Gastrocnemius medialis (tissue), 4 donors: ENCODE measurements at regions not wholly inside any gene's neighbourhood (a gene's known extent, or its start where the extent isn't known, plus 50 kb on each side); places are given as distances from the start of the nearest gene placed in this dataset.

Experiments
- ATAC-seq, 2 donors: fragments of 150-250 bp; one replicate each; pipeline ENCODE4 v1.9.1; 2016
- DNase-seq, 2 donors: peaks; one replicate each; pipeline ENCODE4 v3.0.0-alpha.2; 2019
- H3K27ac ChIP-seq, 4 donors: fragments of 200-600 bp; sonication (generic); 1 replicate in 1 of 4; 2 replicates in 3 of 4; pipeline ENCODE4 v1.5.1; 2016 to 2018; ENCODE audit warnings: mild to moderate bottlenecking in 2 of 4, moderate library complexity in 1 of 4
- H3K27me3 ChIP-seq, 3 donors: fragments of 200-600 bp; sonication (generic) in 2 of 3; 1 replicate in 1 of 3; 2 replicates in 2 of 3; pipeline versions ENCODE4 v1.5.1 to v1.6.0; 2016 to 2019; ENCODE audit warnings: mild to moderate bottlenecking in 1 of 3, moderate library complexity in 1 of 3
- H3K36me3 ChIP-seq, 2 donors: fragments of 200-600 bp; sonication (generic) in 1 of 2; one replicate each; pipeline ENCODE4 v1.5.1; 2017 to 2018
- H3K4me1 ChIP-seq, 2 donors: fragments of 200-600 bp; sonication (generic) in 1 of 2; one replicate each; pipeline ENCODE4 v1.5.1; 2016 to 2017; ENCODE audit warnings: mild to moderate bottlenecking in 2 of 2
- H3K4me3 ChIP-seq, 4 donors: fragments of 200-600 bp; sonication (generic) in 3 of 4; 1 replicate in 1 of 4; 2 replicates in 3 of 4; pipeline ENCODE4 v1.5.1; 2016 to 2019; ENCODE audit warnings: mild to moderate bottlenecking in 2 of 4
- H3K9me3 ChIP-seq, 3 donors: fragments of 200-600 bp; sonication (generic) in 2 of 3; 1 replicate in 1 of 3; 2 replicates in 2 of 3; pipeline ENCODE4 v1.5.1; 2016 to 2019
- CTCF ChIP-seq, 5 experiments: fragments of 450-650 bp in 3 of 5; fragments of 200-600 bp in 2 of 5; sonication (generic) in 2 of 5; IDR thresholded peaks in 4 of 5; conservative IDR thresholded peaks in 1 of 5; 1 replicate in 4 of 5; 2 replicates in 1 of 5; pipeline ENCODE4 v1.5.1; 2016 to 2019; ENCODE audit warnings: antibody characterized with exemption in 5 of 5, mild to moderate bottlenecking in 3 of 5, moderate library complexity in 3 of 5
- POLR2A ChIP-seq, 2 donors: fragments of 450-650 bp; IDR thresholded peaks; one replicate each; pipeline ENCODE4 v1.6.1; 2017; ENCODE audit warnings: antibody characterized with exemption in 2 of 2, mild to moderate bottlenecking in 2 of 2, moderate library complexity in 2 of 2
- in situ Hi-C, 4 donors: fragments of 200-750 bp; cut with MboI; loops; one replicate each; pipeline versions ENCODE4 v1.15.0 to v1.8.0; 2017; ENCODE audit warnings: low sequenced_read_pairs in 4 of 4
- intact Hi-C: fragments of 100-400 bp; cut with DNase I; formaldehyde crosslinking; loops from one replicate; pipeline ENCODE4 v1.15.1; 2023; ENCODE audit warnings: low total_unique reads

GRCh38 chr3:35043040-35043439 is 596.3 kb upstream of the ARPP21 start:
- ATAC-seq, result no peak
- intact Hi-C loops, result no loop called here

GRCh38 chr3:35044190-35044589 is 595.1 kb upstream of the ARPP21 start:
- Histone ChIP-seq H3K9me3 (no peaks in the 10 kb centered on the region), H3K27ac (no peak overlapping the region), H3K4me3 (no peak overlapping the region), H3K27me3 (no peaks in the 10 kb centered on the region), H3K4me1 (no peaks in the 10 kb centered on the region), H3K36me3 (no peaks in the 10 kb centered on the region)
- in situ Hi-C loops, result no loop called here
- TF ChIP-seq POLR2A (IDR thresholded peaks at IDR 0.05) (no peak), CTCF (IDR thresholded peaks at IDR 0.05 in 4 of 5, conservative IDR thresholded peaks at IDR 0.05 in 1 of 5) (no peak)
- intact Hi-C loops, result no loop called here
- no peak for ATAC-seq
- no peak for DNase-seq

More at GRCh38 chr3:35043040-35043439, 596.3 kb upstream of the ARPP21 start:
- Histone ChIP-seq H3K27me3 (no peaks in the 10 kb centered on the region), H3K36me3 (no peaks in the 10 kb centered on the region), H3K27ac (no peak overlapping the region), H3K9me3 (no peaks in the 10 kb centered on the region), H3K4me1 (no peaks in the 10 kb centered on the region), H3K4me3 (no peak overlapping the region)
- TF ChIP-seq POLR2A (IDR thresholded peaks at IDR 0.05), result no peak
- TF ChIP-seq CTCF (IDR thresholded peaks at IDR 0.05 in 4 of 5, conservative IDR thresholded peaks at IDR 0.05 in 1 of 5), result no peak
- DNase-seq, result no peak
- in situ Hi-C loops, result no loop called here

- no peak overlapping the region for H3K27ac ChIP-seq
- no peaks in the 10 kb centered on the region for H3K4me1 ChIP-seq
- intact Hi-C loops, result no loop called here
- no peak for DNase-seq
- no peaks in the 10 kb centered on the region for H3K36me3 ChIP-seq
- in situ Hi-C loops, result no loop called here
- H3K4me3 ChIP-seq, result no peak overlapping the region
- ATAC-seq, result no peak
- no peaks in the 10 kb centered on the region for H3K27me3 ChIP-seq
- TF ChIP-seq POLR2A (IDR thresholded peaks at IDR 0.05), result no peak
- no peak for TF ChIP-seq CTCF (IDR thresholded peaks at IDR 0.05 in 4 of 5, conservative IDR thresholded peaks at IDR 0.05 in 1 of 5)
- H3K9me3 ChIP-seq, result no peaks in the 10 kb centered on the region
Observed at GRCh38 chr3:35045118-35045517, 594.2 kb upstream of the ARPP21 start.

GRCh38 chr3:35064761-35065160 is 574.6 kb upstream of the ARPP21 start:
- no peak overlapping the region for H3K4me3 ChIP-seq
- TF ChIP-seq POLR2A (IDR thresholded peaks at IDR 0.05) (no peak), CTCF (IDR thresholded peaks at IDR 0.05 in 4 of 5, conservative IDR thresholded peaks at IDR 0.05 in 1 of 5) (no peak)
- intact Hi-C loops (no loop called here), in situ Hi-C loops (no loop called here)
- H3K27ac ChIP-seq, result no peak overlapping the region
- peaks cover 5 to 7% of the 10 kb centered on the region in 2 donors for H3K4me1 ChIP-seq
- no peaks in the 10 kb centered on the region for H3K27me3 ChIP-seq
- H3K36me3 ChIP-seq, result no peaks in the 10 kb centered on the region
- ATAC-seq (no peak), DNase-seq (no peak)
- H3K9me3 ChIP-seq, result no peaks in the 10 kb centered on the region

- H3K27me3 ChIP-seq, result no peaks in the 10 kb centered on the region
- H3K36me3 ChIP-seq, result no peaks in the 10 kb centered on the region
- H3K4me1 ChIP-seq, result peaks cover 5 to 7% of the 10 kb centered on the region in 2 donors
- in situ Hi-C loops (no loop called here), intact Hi-C loops (no loop called here)
- H3K4me3 ChIP-seq, result no peak overlapping the region
- H3K9me3 ChIP-seq, result no peaks in the 10 kb centered on the region
- H3K27ac ChIP-seq, result no peak overlapping the region
- DNase-seq (no peak), ATAC-seq (no peak)
- no peak for TF ChIP-seq POLR2A (IDR thresholded peaks at IDR 0.05)
- TF ChIP-seq CTCF (IDR thresholded peaks at IDR 0.05 in 4 of 5, conservative IDR thresholded peaks at IDR 0.05 in 1 of 5), result no peak
Observed at GRCh38 chr3:35065891-35066290, 573.4 kb upstream of the ARPP21 start.
